ENCODE measurements at regions not wholly inside any gene's neighbourhood (a gene's known extent, or its start where the extent isn't known, plus 50 kb on each side); places are given as distances from the start of the nearest gene placed in this dataset.

DNA sequence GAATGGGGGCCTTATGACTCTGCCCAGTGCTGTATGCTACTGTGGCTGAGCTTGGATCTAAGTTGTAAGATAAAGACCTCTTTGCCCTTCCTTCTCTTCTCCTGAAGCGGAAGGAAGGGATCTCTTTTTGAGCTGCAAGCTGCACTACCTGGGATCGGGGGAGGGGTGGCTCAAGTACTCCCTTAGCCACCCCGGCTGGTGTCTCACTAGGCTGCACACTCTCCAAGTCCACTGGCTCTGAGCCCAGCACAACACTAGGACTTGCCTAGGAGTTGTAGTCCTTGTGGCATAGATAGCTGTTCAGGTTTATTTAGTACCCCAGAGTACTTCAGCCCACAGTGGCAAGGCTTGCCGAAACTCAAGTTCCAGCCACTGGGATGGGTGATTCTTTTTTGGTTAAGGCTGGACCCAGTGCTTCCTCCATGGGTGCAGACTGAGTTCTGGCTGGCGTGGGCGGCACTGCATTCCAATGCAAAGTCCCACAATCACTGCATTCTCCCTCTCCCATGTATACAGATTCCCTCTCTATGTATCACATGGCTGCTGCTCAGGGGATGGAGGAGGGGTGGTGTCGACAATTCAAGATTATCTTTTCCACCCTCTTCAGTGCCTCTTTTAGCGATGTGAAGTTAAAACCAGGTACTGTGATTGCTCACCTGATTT lies 76.2 kb upstream of the SLC25A13 start:
- Histone ChIP-seq H3K36me3 (no peaks in the 10 kb centered on the region), H3K27me3 (ENCODE audit: insufficient read depth, low read depth, severe bottlenecking) (no peaks in the 10 kb centered on the region), H3K4me3 (ENCODE audit: low read depth, low read length) (no peak overlapping the region), H3K9me3 (ENCODE audit: severe bottlenecking) (no peaks in the 10 kb centered on the region), H3K27ac (no peak overlapping the region)
- TF ChIP-seq, protein P1, sequence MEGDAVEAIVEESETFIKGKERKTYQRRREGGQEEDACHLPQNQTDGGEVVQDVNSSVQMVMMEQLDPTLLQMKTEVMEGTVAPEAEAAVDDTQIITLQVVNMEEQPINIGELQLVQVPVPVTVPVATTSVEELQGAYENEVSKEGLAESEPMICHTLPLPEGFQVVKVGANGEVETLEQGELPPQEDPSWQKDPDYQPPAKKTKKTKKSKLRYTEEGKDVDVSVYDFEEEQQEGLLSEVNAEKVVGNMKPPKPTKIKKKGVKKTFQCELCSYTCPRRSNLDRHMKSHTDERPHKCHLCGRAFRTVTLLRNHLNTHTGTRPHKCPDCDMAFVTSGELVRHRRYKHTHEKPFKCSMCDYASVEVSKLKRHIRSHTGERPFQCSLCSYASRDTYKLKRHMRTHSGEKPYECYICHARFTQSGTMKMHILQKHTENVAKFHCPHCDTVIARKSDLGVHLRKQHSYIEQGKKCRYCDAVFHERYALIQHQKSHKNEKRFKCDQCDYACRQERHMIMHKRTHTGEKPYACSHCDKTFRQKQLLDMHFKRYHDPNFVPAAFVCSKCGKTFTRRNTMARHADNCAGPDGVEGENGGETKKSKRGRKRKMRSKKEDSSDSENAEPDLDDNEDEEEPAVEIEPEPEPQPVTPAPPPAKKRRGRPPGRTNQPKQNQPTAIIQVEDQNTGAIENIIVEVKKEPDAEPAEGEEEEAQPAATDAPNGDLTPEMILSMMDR (IDR thresholded peaks at IDR 0.05; ENCODE audit: low read depth, low read length) = no peak
- no peak for DNase-seq

DNA sequence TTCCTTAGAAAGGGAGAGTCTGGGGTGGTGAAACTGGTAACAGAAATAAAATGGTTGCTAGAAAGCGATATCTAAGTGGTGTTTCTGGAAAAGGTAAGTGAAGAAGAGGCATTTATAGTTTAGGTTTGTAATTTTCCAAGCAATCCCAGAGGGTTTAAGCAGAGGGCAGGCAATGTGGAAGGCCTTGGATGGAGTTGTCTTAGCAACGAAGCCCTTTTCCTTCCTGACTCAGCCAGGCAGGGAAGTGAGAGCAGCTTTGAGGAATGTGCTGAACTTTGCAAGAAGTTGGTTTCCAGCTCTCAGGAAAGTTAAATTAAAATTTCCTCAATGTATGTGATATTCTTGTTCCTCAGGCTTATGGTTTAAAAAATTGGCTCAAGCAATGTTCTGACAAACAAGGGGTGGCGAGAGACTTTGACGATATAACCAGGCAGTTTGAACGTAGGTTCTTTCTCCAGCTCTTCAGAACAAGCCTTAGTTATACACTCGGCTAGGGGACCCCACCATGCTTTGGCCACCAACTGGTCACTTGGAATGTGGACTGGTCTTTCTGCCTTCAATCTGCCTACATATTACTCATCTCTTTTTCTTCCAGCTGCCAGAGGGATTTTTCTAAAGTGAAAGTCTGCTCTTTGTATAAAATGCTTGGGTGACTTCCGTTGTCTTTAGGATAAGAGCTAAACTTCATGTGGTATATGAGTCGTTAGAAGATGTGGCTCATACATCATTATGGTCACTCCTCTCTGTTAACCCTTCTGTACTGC lies 66.9 kb upstream of the SLC25A13 start:
- TF ChIP-seq, protein P1 (IDR thresholded peaks at IDR 0.05; ENCODE audit: low read depth, low read length) = no peak
- DNase-seq = no peak
- Histone ChIP-seq H3K36me3 (no peaks in the 10 kb centered on the region), H3K4me3 (ENCODE audit: low read depth, low read length) (no peak overlapping the region), H3K27me3 (ENCODE audit: insufficient read depth, low read depth, severe bottlenecking) (no peaks in the 10 kb centered on the region), H3K9me3 (ENCODE audit: severe bottlenecking) (no peaks in the 10 kb centered on the region), H3K27ac (no peak overlapping the region)

DNA sequence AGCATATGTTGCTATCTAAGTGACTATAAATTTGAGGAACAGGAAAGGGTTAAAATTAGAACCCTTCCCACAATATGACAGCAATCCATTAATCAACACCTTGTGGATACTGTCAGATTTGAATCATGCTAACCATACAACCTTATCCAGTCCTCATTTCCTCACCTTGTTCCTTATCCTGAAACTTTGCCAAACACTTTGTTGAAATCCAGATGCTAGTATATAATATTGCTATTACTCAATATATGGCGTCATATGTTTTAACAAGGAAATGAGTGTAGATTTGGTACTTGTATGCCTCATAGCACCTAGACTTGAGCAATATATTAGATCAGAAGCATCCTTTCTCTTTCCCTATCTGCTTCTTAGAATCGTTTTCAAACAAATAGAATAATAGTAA lies 66.3 kb upstream of the SLC25A13 start:
- no peaks in the 10 kb centered on the region for H3K36me3 ChIP-seq
- no peaks in the 10 kb centered on the region for H3K9me3 ChIP-seq (ENCODE audit: severe bottlenecking)
- no peak for DNase-seq
- TF ChIP-seq, protein P1 (IDR thresholded peaks at IDR 0.05; ENCODE audit: low read depth, low read length) = no peak
- H3K4me3 ChIP-seq (ENCODE audit: low read depth, low read length) = no peak overlapping the region
- no peaks in the 10 kb centered on the region for H3K27me3 ChIP-seq (ENCODE audit: insufficient read depth, low read depth, severe bottlenecking)
- H3K27ac ChIP-seq = no peak overlapping the region

DNA sequence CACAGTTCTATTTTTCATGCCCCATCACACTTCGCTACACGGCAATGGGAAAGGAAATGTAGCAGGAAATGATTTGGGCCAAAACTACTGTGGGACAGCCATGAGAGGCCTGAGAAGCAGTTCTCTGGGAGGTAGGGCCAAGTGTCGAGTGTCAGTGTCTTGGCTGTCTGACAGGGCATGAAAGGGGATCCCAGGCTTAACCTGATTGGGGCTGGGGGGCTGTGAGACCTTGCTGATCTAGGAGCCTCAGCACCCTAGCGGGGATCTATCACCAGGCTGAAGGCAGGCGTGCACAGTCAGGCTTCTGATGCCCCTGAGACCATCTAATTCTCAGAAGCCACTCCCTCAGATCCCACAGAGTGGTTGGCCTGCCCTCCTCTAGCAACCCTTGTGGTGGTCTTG lies 58.2 kb upstream of the SLC25A13 start:
- Histone ChIP-seq H3K27ac (no peak overlapping the region), H3K9me3 (ENCODE audit: severe bottlenecking) (no peaks in the 10 kb centered on the region), H3K27me3 (ENCODE audit: insufficient read depth, low read depth, severe bottlenecking) (no peaks in the 10 kb centered on the region), H3K36me3 (no peaks in the 10 kb centered on the region), H3K4me3 (ENCODE audit: low read depth, low read length) (no peak overlapping the region)
- DNase-seq = no peak
- TF ChIP-seq, protein P1 (IDR thresholded peaks at IDR 0.05; ENCODE audit: low read depth, low read length) = no peak

DNA sequence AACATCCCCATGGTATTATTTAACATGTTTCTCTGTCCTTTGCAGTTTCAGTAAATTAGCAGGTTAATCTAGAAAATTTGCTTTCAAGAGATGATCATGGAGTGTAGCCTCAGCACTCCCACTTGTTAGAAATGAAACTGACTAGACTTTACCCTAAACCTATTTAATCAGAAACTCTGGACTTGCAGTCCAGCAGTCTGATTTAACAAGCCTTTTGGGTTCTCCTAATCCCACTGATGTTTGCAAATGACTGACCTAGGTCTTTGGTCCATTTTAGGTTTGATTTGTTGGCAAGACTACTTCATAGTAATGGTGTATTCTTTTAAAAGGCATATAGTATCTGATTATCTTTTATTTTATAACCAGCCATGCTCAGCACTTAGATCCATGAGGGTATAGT lies 55.5 kb upstream of the SLC25A13 start:
- Histone ChIP-seq H3K9me3 (ENCODE audit: severe bottlenecking) (no peaks in the 10 kb centered on the region), H3K27ac (no peak overlapping the region), H3K4me3 (ENCODE audit: low read depth, low read length) (no peak overlapping the region), H3K36me3 (no peaks in the 10 kb centered on the region), H3K27me3 (ENCODE audit: insufficient read depth, low read depth, severe bottlenecking) (no peaks in the 10 kb centered on the region)
- TF ChIP-seq, protein P1 (IDR thresholded peaks at IDR 0.05; ENCODE audit: low read depth, low read length) = no peak
- no peak for DNase-seq

Measured in WERI-Rb-1 (cell line).